PFSK-1 (cell line): ENCODE measurements at regions not wholly inside any gene's neighbourhood (a gene's known extent, or its start where the extent isn't known, plus 50 kb on each side); places are given as distances from the start of the nearest gene placed in this dataset.

Source experiments
- FOXP2 ChIP-seq: optimal IDR thresholded peaks from 2 replicates; pipeline ENCODE3; 2011; ENCODE audit warnings: borderline replicate concordance, control low read depth, inconsistent platforms; ENCODE audit not compliant: insufficient read depth; ENCODE audit errors: extremely low read length, extremely low read depth
- POLR2AphosphoS5 ChIP-seq: IDR thresholded peaks from 2 replicates; pipeline ENCODE4 v1.6.1; 2012; ENCODE audit warnings: low read depth, mild to moderate bottlenecking, control low read depth, low read length, moderate library complexity
- SIN3A ChIP-seq: IDR thresholded peaks from 2 replicates; pipeline ENCODE4 v1.6.1; 2012; ENCODE audit warnings: mild to moderate bottlenecking, low read length, moderate library complexity, borderline replicate concordance; ENCODE audit not compliant: insufficient read depth
- TAF1 ChIP-seq: IDR thresholded peaks from 2 replicates; pipeline ENCODE4 v1.6.1; 2012; ENCODE audit warnings: low read length, control low read depth, borderline replicate concordance; ENCODE audit not compliant: insufficient read depth
- TF ChIP-seq, protein P1 (sequence below), 2 experiments: IDR thresholded peaks; 2 replicates each; pipeline versions ENCODE4 v1.6.1 to v1.8.0; 2011 to 2012; ENCODE audit warnings: low read depth in 2 of 2, low read length in 2 of 2, control low read depth in 1 of 2, inconsistent platforms in 1 of 2, mild to moderate bottlenecking in 1 of 2, moderate library complexity in 1 of 2; ENCODE audit not compliant: insufficient read depth in 1 of 2

GRCh38 chr17:33901085-33901484, 354.0 kb upstream of the CCL2 start:
- TF ChIP-seq SIN3A (no peak), FOXP2 (no peak), TAF1 (no peak), POLR2AphosphoS5 (no peak)
- TF ChIP-seq, protein P1, sequence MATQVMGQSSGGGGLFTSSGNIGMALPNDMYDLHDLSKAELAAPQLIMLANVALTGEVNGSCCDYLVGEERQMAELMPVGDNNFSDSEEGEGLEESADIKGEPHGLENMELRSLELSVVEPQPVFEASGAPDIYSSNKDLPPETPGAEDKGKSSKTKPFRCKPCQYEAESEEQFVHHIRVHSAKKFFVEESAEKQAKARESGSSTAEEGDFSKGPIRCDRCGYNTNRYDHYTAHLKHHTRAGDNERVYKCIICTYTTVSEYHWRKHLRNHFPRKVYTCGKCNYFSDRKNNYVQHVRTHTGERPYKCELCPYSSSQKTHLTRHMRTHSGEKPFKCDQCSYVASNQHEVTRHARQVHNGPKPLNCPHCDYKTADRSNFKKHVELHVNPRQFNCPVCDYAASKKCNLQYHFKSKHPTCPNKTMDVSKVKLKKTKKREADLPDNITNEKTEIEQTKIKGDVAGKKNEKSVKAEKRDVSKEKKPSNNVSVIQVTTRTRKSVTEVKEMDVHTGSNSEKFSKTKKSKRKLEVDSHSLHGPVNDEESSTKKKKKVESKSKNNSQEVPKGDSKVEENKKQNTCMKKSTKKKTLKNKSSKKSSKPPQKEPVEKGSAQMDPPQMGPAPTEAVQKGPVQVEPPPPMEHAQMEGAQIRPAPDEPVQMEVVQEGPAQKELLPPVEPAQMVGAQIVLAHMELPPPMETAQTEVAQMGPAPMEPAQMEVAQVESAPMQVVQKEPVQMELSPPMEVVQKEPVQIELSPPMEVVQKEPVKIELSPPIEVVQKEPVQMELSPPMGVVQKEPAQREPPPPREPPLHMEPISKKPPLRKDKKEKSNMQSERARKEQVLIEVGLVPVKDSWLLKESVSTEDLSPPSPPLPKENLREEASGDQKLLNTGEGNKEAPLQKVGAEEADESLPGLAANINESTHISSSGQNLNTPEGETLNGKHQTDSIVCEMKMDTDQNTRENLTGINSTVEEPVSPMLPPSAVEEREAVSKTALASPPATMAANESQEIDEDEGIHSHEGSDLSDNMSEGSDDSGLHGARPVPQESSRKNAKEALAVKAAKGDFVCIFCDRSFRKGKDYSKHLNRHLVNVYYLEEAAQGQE (IDR thresholded peaks at IDR 0.05; ENCODE audit: insufficient read depth in 1 of 2, low read depth in 2 of 2, low read length in 2 of 2), result no peak

DNA sequence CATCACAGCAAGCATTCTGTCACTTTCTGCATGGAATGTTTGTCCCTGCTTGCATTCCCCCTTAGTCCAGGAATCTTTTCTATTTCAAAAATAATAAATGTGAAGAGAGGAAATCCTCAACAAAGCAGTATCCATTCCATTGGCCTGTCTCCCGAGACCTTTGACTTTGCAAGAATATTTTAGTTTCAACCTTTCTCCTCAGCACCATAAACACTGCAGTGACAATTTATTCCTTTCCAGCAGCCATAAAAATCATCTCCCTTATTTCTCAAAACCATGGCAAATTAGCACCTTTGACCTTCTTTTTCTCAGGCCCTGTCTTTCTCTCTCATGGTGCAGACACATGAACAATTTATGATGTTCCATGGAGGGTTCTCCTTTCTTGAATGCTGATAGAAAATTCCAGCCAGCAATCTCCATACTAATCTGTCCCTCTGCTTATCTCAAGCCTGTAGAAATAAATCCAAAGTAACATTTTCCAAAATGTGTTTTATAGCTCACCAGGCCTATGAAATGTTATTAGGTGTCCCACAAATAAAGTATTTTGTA, 352.1 kb upstream of the CCL2 start:
- TF ChIP-seq SIN3A (no peak), FOXP2 (no peak), TAF1 (no peak), POLR2AphosphoS5 (no peak)
- TF ChIP-seq, protein P1 (IDR thresholded peaks at IDR 0.05; ENCODE audit: insufficient read depth in 1 of 2, low read depth in 2 of 2, low read length in 2 of 2), result no peak

DNA sequence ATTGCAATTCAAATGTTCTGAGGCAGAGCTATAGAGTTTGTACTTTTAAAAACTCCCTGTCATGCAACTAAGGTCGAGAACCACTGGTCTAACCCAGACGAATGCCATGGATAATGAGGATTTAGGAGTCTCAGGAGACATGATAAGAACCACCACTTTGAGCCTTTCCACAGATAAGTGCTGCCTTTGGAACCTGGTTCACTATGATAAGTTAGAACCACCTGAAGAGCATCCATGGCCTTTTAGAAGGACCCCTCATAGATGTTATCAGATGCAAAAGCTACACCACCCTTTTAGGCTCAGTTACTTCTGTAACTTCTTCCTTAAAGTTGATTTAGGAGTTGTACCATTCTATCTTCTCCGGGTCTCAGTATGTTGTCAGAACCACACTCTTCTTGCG, 350.6 kb upstream of the CCL2 start:
- TF ChIP-seq TAF1 (no peak), FOXP2 (no peak), SIN3A (no peak), POLR2AphosphoS5 (no peak)
- TF ChIP-seq, protein P1 (IDR thresholded peaks at IDR 0.05; ENCODE audit: insufficient read depth in 1 of 2, low read depth in 2 of 2, low read length in 2 of 2), result no peak

- TF ChIP-seq, protein P1 (IDR thresholded peaks at IDR 0.05; ENCODE audit: insufficient read depth in 1 of 2, low read depth in 2 of 2, low read length in 2 of 2), result no peak
- no peak for TF ChIP-seq SIN3A
- no peak for TF ChIP-seq POLR2AphosphoS5
- TF ChIP-seq TAF1, result no peak
- no peak for TF ChIP-seq FOXP2
These were observed 349.7 kb upstream of the CCL2 start for GRCh38 chr17:33905338-33905800.

DNA sequence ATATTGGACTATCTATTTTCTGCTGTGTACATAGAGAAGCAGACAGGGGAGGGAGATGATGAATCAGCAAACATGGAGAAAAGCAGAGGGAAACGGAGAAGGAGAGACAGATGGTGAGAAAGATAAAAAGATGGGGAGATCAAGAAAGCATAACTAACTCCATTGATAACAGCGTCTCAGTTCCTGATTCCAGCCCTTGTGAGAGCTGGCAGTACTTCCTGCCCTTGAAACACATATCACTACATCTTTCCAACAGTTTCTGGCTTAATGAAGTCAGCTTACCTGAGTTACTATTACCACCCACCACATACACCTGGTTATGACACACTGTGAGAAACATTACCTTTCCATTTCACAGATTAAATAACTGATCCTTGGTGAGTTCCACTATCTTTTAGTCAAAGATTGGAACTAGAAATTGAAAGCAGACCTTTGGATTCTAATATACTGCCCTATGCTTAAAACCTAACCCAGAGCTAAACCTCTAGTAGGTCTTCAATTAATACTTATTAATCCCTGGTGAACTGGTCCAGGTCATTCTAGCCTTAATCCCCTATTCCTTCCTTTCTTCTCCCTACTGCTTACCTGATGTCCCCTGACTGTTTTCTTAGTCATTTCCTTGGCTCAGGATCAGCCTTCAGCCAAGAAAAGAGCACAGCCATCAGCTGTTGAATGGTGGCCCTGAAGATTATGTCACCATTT, 346.6 kb upstream of the CCL2 start:
- TF ChIP-seq TAF1 (no peak), FOXP2 (no peak), POLR2AphosphoS5 (no peak), SIN3A (no peak)
- TF ChIP-seq, protein P1 (IDR thresholded peaks at IDR 0.05; ENCODE audit: insufficient read depth in 1 of 2, low read depth in 2 of 2, low read length in 2 of 2), result no peak
